ENCODE measurements at regions not wholly inside any gene's neighbourhood (a gene's known extent, or its start where the extent isn't known, plus 50 kb on each side); places are given as distances from the start of the nearest gene placed in this dataset.

DNA sequence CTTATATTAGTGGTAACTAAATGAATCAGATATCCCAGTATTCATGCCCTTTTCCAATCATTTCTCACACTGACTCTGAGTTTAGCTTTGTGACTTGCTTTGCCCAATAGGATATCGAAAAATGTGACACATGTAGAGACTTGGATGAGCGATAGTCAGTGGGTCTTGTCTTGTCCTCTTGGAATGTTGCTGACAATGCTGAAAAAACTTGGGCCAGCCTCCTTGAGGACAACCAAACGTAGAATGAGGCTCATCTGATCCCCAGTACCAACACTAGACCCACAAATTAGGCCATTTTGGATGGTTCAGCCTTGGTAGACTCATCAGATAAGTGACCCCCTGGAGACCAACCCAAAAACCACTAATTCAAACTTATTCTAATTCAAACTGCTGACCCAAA, 351.0 kb downstream of the GRIN2B start:
- no peaks in the 10 kb centered on the region for H3K4me1 Mint-ChIP-seq
- no peak overlapping the region for H3K4me3 Mint-ChIP-seq
- DNase-seq (ENCODE audit: low spot score in 2 of 2), result no peak
- H3K9me3 Mint-ChIP-seq, result peaks cover 4% of the 10 kb centered on the region
- no peak for ATAC-seq
- H3K36me3 Mint-ChIP-seq, result no peaks in the 10 kb centered on the region
- H3K27ac Mint-ChIP-seq, result no peak overlapping the region

DNA sequence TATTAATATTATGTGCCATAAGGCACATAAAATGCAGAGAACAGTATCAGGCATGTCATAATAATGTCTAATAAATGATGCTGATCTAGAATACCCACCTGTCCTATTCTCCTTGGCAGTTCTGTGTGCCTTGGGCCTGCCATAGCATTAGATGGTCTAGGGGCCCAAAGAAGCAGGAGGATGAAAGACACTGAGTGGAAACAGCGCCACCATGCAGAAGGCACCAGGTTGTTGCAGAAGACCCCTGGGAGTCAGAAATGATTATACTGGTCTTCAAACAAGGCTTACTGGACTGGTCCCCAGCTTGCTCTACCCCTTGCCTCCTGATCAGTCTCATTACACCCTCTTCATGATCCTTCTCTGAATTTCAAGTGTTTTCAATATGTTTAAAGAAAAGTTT, 353.3 kb downstream of the GRIN2B start:
- Mint-ChIP-seq H3K9me3 (peaks cover 4% of the 10 kb centered on the region), H3K4me3 (no peak overlapping the region), H3K4me1 (no peaks in the 10 kb centered on the region), H3K27ac (no peak overlapping the region), H3K36me3 (no peaks in the 10 kb centered on the region)
- no peak for ATAC-seq
- no peak for DNase-seq (ENCODE audit: low spot score in 2 of 2)

GRCh38 chr12:13627536-13627935, 353.9 kb downstream of the GRIN2B start:
- Mint-ChIP-seq H3K27ac (no peak overlapping the region), H3K4me1 (no peaks in the 10 kb centered on the region), H3K4me3 (no peak overlapping the region), H3K36me3 (no peaks in the 10 kb centered on the region), H3K9me3 (peaks cover 4% of the 10 kb centered on the region)
- DNase-seq (ENCODE audit: low spot score in 2 of 2), result no peak
- no peak for ATAC-seq

DNA sequence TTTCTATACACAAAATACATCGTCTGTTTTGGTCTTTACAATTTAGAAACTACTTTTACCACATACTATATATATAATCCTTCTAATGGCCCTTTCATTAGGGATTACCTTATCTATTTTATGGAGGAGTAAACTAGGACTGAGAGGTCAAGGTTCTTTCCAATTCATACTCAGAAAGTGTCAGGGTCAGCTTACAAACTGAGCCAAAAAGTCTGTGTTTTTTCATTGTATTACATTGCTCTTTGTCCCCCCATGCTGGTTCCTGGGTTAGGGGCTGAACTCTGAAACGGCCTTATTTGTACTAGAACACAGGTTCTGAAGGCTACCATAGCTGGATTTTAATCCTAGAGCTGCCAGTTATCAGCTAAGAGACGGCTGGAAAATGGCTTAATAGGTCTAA, 368.1 kb downstream of the GRIN2B start:
- DNase-seq (ENCODE audit: low spot score in 2 of 2) (no peak), ATAC-seq (no peak)
- H3K4me1 Mint-ChIP-seq, result no peaks in the 10 kb centered on the region
- H3K36me3 Mint-ChIP-seq, result no peaks in the 10 kb centered on the region
- H3K4me3 Mint-ChIP-seq, result no peak overlapping the region
- H3K9me3 Mint-ChIP-seq, result peaks cover 3% of the 10 kb centered on the region
- H3K27ac Mint-ChIP-seq, result no peak overlapping the region

DNA sequence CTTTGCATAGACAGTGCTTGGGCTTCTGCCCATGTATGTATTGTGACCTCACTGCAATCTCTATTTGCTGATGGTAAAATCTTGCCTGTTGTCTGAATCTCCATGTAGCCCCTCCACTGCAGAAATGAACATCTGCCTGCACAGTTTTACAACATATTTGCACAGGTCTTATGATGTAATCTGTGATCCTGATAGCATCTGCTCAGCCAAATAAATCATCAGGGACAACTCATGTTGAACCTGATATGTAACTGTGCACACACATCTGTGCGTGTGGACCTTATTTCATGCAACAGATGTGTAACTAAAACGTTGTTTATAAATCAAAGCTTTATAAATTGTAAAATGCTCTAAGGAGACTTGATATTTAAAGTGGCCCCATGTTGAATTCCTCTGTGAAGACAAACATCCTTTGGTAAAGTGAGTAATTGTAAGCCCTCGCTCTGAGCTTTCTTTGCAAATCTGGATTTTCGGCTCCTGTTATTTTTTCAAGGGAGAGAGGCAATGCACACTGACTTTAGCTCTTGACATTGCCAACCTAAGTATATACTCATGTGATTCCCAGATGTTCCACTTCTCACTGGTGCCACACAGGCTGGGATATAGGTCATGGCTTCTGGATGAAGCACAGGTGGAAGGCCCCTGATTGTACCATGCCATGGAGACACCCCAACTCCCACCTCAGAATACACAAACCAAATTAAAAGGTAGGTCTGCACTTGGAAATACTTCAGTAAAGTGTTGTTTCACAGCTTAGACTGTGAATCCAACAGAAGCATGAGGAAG, 371.3 kb downstream of the GRIN2B start:
- Mint-ChIP-seq H3K4me3 (no peak overlapping the region), H3K27ac (no peak overlapping the region), H3K9me3 (no peaks in the 10 kb centered on the region), H3K36me3 (no peaks in the 10 kb centered on the region), H3K4me1 (no peaks in the 10 kb centered on the region)
- no peak for ATAC-seq
- no peak for DNase-seq (ENCODE audit: low spot score in 2 of 2)

DNA sequence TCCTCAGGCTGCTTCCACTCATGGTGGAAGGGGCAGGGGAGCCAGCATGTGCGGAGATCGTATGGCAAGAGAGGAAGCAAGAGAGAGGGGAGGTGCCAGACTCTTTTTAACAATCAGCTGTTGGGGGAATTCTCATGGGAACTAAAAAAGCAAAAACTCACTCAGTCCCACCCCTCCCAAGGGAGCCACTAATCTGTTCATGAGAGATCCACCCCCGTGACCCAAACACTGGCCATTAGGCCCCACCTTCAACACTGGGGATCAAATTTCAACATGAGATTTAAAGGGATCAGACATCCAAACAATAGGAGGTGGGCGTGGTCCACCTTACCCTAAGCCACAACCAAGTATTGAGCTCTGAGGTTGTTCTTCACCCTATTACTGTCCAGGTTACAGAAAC, 375.1 kb downstream of the GRIN2B start:
- Mint-ChIP-seq H3K36me3 (no peaks in the 10 kb centered on the region), H3K4me1 (no peaks in the 10 kb centered on the region), H3K27ac (no peak overlapping the region), H3K4me3 (no peak overlapping the region), H3K9me3 (no peaks in the 10 kb centered on the region)
- ATAC-seq (no peak), DNase-seq (ENCODE audit: low spot score in 2 of 2) (no peak)

DNA sequence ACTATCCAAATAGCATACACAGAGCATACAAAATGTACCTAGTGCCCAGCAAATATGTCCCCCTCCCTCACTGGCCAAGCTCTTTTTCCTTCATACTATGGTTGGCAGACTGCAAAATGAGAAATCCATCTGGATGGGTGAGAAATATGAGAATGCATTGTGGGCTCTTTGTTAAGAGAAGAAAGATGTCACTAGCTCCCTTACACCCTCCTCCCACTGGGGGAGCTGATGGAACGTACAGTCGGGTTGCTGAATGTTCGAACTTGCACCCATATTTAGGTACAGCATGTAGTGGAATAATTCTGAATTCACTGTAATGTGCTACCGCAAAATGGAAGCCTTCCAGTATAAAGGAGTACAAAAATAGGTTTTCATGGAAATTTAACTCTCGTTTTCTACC, 377.4 kb downstream of the GRIN2B start:
- Mint-ChIP-seq H3K36me3 (no peaks in the 10 kb centered on the region), H3K27ac (no peak overlapping the region), H3K4me3 (no peak overlapping the region), H3K9me3 (no peaks in the 10 kb centered on the region), H3K4me1 (no peaks in the 10 kb centered on the region)
- no peak for DNase-seq (ENCODE audit: low spot score in 2 of 2)
- no peak for ATAC-seq

DNA sequence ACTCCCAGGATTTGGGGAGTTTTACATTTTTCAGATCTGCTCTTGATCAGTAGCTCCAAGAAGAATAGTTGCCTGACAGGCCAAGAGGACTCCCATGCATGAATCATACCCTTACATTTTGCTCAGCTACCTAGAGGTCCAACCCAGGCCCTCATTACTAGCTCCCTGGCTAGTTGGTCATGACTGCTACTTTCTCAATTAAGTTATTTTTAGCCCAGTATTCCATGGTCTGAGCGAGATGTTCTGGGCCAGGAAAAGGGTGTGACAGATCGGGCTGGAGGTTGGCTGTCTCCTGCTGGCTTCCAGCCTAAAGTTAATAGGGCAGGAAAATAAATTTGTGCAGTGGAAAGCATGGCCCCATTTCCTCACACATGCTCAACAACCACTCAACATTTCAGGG, 379.2 kb downstream of the GRIN2B start:
- Mint-ChIP-seq H3K9me3 (no peaks in the 10 kb centered on the region), H3K36me3 (no peaks in the 10 kb centered on the region), H3K27ac (no peak overlapping the region), H3K4me3 (no peak overlapping the region), H3K4me1 (no peaks in the 10 kb centered on the region)
- DNase-seq (ENCODE audit: low spot score in 2 of 2) (no peak), ATAC-seq (no peak)

GRCh38 chr12:13599176-13599575, 382.2 kb downstream of the GRIN2B start:
- Mint-ChIP-seq H3K9me3 (no peaks in the 10 kb centered on the region), H3K27ac (no peak overlapping the region), H3K4me3 (no peak overlapping the region), H3K36me3 (no peaks in the 10 kb centered on the region), H3K4me1 (no peaks in the 10 kb centered on the region)
- no peak for DNase-seq (ENCODE audit: low spot score in 2 of 2)
- no peak for ATAC-seq

DNA sequence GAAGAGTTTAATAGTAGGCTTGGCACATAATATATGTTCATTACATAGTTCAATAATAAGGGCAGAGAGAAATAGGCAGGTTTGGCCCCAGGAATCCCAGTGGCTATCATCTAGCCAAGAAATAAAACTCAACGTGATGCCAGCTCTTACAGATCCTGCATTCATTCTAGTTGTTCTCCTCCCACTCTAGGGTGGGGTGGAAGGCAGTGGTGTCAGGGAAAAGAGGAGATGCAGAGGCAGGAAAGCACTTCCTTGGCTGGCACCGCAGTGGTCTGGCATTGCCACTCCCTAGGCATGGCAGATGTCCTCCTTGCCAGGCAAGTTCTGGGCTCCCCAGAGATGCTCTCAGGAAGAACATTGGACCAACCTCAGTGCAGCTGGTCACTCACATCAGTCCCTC, 383.6 kb downstream of the GRIN2B start:
- ATAC-seq (peak; percentile 14), DNase-seq (ENCODE audit: low spot score in 2 of 2) (no peak)
- Mint-ChIP-seq H3K27ac (no peak overlapping the region), H3K4me3 (no peak overlapping the region), H3K36me3 (no peaks in the 10 kb centered on the region), H3K4me1 (no peaks in the 10 kb centered on the region), H3K9me3 (no peaks in the 10 kb centered on the region)

DNA sequence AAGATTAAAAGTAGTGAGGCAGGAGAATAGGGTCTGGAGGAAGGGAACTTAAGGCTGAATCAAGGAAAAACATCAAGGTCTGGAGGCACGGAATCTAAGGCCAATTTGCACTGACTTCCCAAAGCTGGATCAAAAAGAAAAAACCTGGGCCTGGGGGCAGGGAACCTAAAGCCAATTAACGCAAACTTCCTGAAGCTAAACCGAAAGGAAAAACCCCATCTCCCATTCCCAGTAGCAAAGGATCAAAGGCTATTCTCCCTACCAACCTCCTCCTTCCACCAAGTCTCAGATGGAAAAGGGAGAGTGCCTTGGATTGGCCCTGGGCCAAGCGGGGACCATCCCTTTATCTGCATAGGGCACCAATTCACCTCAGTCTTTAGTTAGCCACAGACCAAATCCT, 384.2 kb downstream of the GRIN2B start:
- no peaks in the 10 kb centered on the region for H3K4me1 Mint-ChIP-seq
- H3K9me3 Mint-ChIP-seq, result no peaks in the 10 kb centered on the region
- ATAC-seq, result no peak
- H3K27ac Mint-ChIP-seq, result no peak overlapping the region
- H3K36me3 Mint-ChIP-seq, result no peaks in the 10 kb centered on the region
- no peak for DNase-seq (ENCODE audit: low spot score in 2 of 2)
- H3K4me3 Mint-ChIP-seq, result no peak overlapping the region

DNA sequence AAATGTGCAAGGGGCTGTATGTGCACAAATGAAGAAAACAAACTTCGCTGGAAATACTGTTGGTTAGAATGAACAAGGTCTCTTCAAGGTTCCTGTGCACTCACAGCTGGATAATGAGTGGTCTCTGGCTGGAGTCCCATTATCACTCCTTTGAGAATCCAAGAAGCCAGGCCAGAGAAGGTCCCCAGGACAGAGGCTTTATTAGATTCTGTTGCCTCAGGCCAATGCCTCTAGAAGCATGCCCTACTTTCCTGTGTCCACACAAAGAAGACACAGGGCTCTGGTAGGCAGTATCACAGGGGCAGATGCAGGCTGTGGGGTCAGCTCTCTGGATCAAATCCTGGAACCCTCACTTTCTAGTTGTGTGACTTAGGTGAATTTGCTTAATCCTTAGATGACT, 384.7 kb downstream of the GRIN2B start:
- Mint-ChIP-seq H3K4me3 (no peak overlapping the region), H3K4me1 (no peaks in the 10 kb centered on the region), H3K9me3 (no peaks in the 10 kb centered on the region)

GRCh38 chr12:13595536-13596443, 385.6 kb downstream of the GRIN2B start:
- Mint-ChIP-seq H3K4me3 (no peak overlapping the region), H3K27ac (no peak overlapping the region), H3K36me3 (no peaks in the 10 kb centered on the region), H3K4me1 (no peaks in the 10 kb centered on the region), H3K9me3 (no peaks in the 10 kb centered on the region)
- no peak for DNase-seq (ENCODE audit: low spot score in 2 of 2)
- ATAC-seq, result no peak

More for the DNA sequence above, 384.7 kb downstream of the GRIN2B start:
- no peak overlapping the region for H3K27ac Mint-ChIP-seq
- H3K36me3 Mint-ChIP-seq, result no peaks in the 10 kb centered on the region
- DNase-seq (ENCODE audit: low spot score in 2 of 2) (no peak), ATAC-seq (no peak)

- ATAC-seq, result no peak
These were observed 386.5 kb downstream of the GRIN2B start for GRCh38 chr12:13594731-13595514.

More at GRCh38 chr12:13594731-13595514, 386.5 kb downstream of the GRIN2B start:
- Mint-ChIP-seq H3K9me3 (no peaks in the 10 kb centered on the region), H3K4me1 (no peaks in the 10 kb centered on the region), H3K36me3 (no peaks in the 10 kb centered on the region), H3K4me3 (no peak overlapping the region), H3K27ac (no peak overlapping the region)
- DNase-seq (ENCODE audit: low spot score in 2 of 2), result no peak
